Mesendoderm (in vitro differentiated cells): ENCODE measurements at regions not wholly inside any gene's neighbourhood (a gene's known extent, or its start where the extent isn't known, plus 50 kb on each side); places are given as distances from the start of the nearest gene placed in this dataset.

Experiments
- DNase-seq: peaks from one replicate; pipeline ENCODE4 v3.0.0; 2013
- H2AK5ac ChIP-seq: 2 replicates; pipeline ENCODE4 v1.6.1; 2013; ENCODE audit warnings: low read length, inconsistent platforms
- H2BK120ac ChIP-seq: 2 replicates; pipeline ENCODE4 v1.6.1; 2013; ENCODE audit warnings: low read depth, mild to moderate bottlenecking, low read length, moderate library complexity, mixed read lengths
- H2BK15ac ChIP-seq: replicated peaks from 2 replicates; pipeline ENCODE4 v1.6.1; 2013; ENCODE audit warnings: low read depth, mild to moderate bottlenecking, moderate library complexity
- H2BK5ac ChIP-seq: 2 replicates; pipeline ENCODE4 v1.6.1; 2013; ENCODE audit warnings: low read length, inconsistent platforms
- H3K18ac ChIP-seq: 2 replicates; pipeline ENCODE4 v1.6.1; 2013; ENCODE audit warnings: mild to moderate bottlenecking, low read length, mixed read lengths
- H3K23ac ChIP-seq: one replicate; pipeline ENCODE4 v1.6.1; 2013; ENCODE audit warnings: low read length
- H3K27ac ChIP-seq: 2 replicates; pipeline ENCODE4 v1.5.1; 2013; ENCODE audit warnings: low read depth, mild to moderate bottlenecking, inconsistent platforms, low read length, moderate library complexity
- H3K27me3 ChIP-seq: 2 replicates; pipeline ENCODE4 v1.6.1; 2013; ENCODE audit warnings: low read length, control low read depth, mild to moderate bottlenecking, inconsistent platforms; ENCODE audit not compliant: insufficient read depth, poor library complexity
- H3K36me3 ChIP-seq: 2 replicates; pipeline ENCODE4 v1.6.1; 2013; ENCODE audit warnings: low read length, inconsistent platforms; ENCODE audit not compliant: control insufficient read depth, insufficient read depth
- H3K4ac ChIP-seq: one replicate; pipeline ENCODE4 v1.6.1; 2013; ENCODE audit warnings: low read depth, mild to moderate bottlenecking, low read length, moderate library complexity
- H3K4me1 ChIP-seq: 2 replicates; pipeline ENCODE4 v1.6.1; 2013; ENCODE audit warnings: low read depth, low read length, inconsistent platforms; ENCODE audit not compliant: control insufficient read depth
- H3K4me2 ChIP-seq: 2 replicates; pipeline ENCODE4 v1.6.1; 2013; ENCODE audit warnings: low read length
- H3K4me3 ChIP-seq: 2 replicates; pipeline ENCODE4 v1.5.1; 2013; ENCODE audit warnings: mild to moderate bottlenecking, low read length
- H3K56ac ChIP-seq: one replicate; pipeline ENCODE4 v1.6.1; 2013; ENCODE audit warnings: low read length
- H3K79me1 ChIP-seq: 2 replicates; pipeline ENCODE4 v1.6.1; 2013; ENCODE audit warnings: low read length, inconsistent platforms
- H3K79me2 ChIP-seq: 2 replicates; pipeline ENCODE4 v1.6.1; 2013; ENCODE audit warnings: mild to moderate bottlenecking, low read length; ENCODE audit not compliant: control insufficient read depth, insufficient read depth
- H3K9ac ChIP-seq: 2 replicates; pipeline ENCODE4 v1.6.1; 2013; ENCODE audit warnings: low read length, inconsistent platforms
- H4K5ac ChIP-seq: one replicate; pipeline ENCODE4 v1.6.1; 2013; ENCODE audit warnings: low read length
- H4K8ac ChIP-seq: one replicate; pipeline ENCODE4 v1.6.1; 2013; ENCODE audit warnings: low read depth, mild to moderate bottlenecking, control low read depth, low read length, moderate library complexity
- WGBS: extraction: QIAGEN DNeasy Blood & Tissue Kit; methylation state at CpG from one replicate; pipeline ENCODE4 v1.1.7; 2013; ENCODE audit warnings: low lambda C conversion rate, missing lambda C conversion rate; ENCODE audit not compliant: insufficient coverage; ENCODE audit errors: extremely low coverage; 5-methylcytosine and 5-hydroxymethylcytosine counted together

DNA sequence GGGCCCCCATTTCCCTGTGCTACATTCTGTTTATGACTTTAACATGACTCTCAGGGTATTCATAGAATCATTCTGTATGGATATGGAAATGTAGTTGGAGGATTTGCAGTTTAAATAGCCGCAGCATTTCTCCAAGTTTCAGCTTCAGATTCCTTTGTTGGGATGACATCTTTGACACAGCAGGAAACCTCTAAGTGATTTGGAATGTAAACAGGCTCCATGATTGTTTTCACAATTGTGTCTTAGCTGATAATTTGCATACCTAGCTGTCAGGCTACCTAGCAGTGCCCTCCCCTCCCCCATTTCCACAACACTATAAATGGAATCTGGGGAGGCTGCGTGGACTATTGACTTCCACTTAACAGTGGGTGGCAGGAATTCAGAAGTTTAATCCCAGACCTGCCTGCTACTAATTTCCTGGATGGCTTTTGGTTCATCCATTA lies 290.2 kb downstream of the HLX start:
- Histone ChIP-seq H3K79me2 (no peaks in the 10 kb centered on the region), H3K36me3 (no peaks in the 10 kb centered on the region), H3K18ac (peak overlapping the region; percentile 68), H3K9ac (no peak overlapping the region), H2BK5ac (no peak overlapping the region), H2BK15ac (no peak overlapping the region), H3K56ac (no peak overlapping the region), H4K5ac (no peak overlapping the region), H3K4me3 (no peak overlapping the region), H3K4me1 (peaks cover 2% of the 10 kb centered on the region), H3K27me3 (no peaks in the 10 kb centered on the region), H3K27ac (peak overlapping the region; percentile 73), H3K4me2 (no peak overlapping the region), H4K8ac (no peak overlapping the region), H3K79me1 (no peaks in the 10 kb centered on the region), H2BK120ac (peak overlapping the region; percentile 88), H2AK5ac (no peak overlapping the region), H3K4ac (no peak overlapping the region), H3K23ac (no peak overlapping the region)
- DNase-seq = peak; percentile 97
- no CpG with 5 or more reads among the region's 2 CpGs for WGBS

DNA sequence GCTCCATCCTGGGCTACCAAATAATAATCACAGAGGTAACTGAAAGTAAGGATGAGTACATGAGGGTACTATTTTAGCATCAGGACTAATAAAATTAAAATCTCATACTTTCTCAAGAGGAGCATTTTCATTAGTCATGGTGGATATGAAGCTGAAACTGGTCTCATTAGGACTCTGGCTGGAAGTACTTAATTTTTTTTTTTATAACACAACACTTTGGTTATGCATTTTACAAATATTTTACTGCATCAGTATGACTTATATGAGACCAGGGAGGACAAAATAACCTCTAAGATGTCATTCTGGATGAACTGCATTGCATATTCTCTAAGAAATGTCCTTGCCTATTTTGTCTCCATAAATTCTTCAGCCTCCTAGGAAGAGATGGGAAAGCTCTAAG lies 290.9 kb downstream of the HLX start:
- Histone ChIP-seq H3K56ac (no peak overlapping the region), H4K8ac (no peak overlapping the region), H3K4ac (no peak overlapping the region), H2AK5ac (no peak overlapping the region), H3K36me3 (no peaks in the 10 kb centered on the region), H3K4me3 (no peak overlapping the region), H2BK15ac (no peak overlapping the region), H3K79me1 (no peaks in the 10 kb centered on the region), H3K4me1 (peaks cover 2% of the 10 kb centered on the region), H3K27ac (no peak overlapping the region), H3K23ac (no peak overlapping the region), H4K5ac (no peak overlapping the region), H3K27me3 (no peaks in the 10 kb centered on the region), H2BK5ac (no peak overlapping the region), H3K9ac (no peak overlapping the region), H3K18ac (no peak overlapping the region), H2BK120ac (no peak overlapping the region), H3K4me2 (no peak overlapping the region), H3K79me2 (no peaks in the 10 kb centered on the region)
- no peak for DNase-seq

DNA sequence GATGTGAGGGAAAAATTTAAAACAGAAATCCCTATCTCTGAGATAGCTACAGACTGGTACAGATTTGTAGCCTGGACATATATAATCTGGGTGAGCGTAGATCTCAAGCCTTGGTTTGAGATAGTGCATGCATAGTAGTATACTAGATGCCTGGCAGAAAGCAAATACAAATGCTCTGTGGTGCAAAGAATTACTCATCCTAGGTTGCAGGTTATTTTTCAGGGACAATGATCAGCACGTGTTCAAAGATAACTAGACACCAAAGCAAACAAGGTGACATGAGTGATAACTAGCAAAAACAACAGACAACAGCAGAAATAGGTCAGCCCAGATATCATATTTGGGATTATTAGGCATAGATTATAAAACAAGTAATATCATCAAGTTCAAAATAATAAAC lies 292.5 kb downstream of the HLX start:
- no peak overlapping the region for H3K23ac ChIP-seq

DNA sequence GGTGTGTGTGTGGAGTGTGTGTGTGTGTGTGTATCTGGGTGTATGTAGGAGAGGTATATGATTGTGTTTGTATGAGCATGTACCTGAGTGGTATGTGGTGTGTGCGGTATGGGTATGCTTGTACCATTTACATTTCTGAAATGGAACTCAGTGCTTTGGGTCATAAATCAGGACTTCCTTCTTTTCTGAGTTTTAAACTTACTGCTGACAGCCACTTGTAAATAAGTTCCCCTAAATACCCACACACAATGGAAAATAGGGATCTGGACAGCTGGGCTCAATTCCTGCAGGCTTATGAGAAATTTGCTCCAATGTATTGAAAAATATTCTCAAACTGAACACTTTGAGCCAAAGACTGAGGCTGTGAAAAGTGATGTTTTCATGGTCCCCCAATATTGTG lies 293.6 kb downstream of the HLX start:
- H3K4me2 ChIP-seq = no peak overlapping the region
- no peak overlapping the region for H2BK120ac ChIP-seq
- no peak overlapping the region for H3K4ac ChIP-seq
- no peaks in the 10 kb centered on the region for H3K79me1 ChIP-seq
- no peak overlapping the region for H3K56ac ChIP-seq
- H3K23ac ChIP-seq = no peak overlapping the region
- H3K36me3 ChIP-seq = no peaks in the 10 kb centered on the region
- H2BK5ac ChIP-seq = no peak overlapping the region
- H3K18ac ChIP-seq = no peak overlapping the region
- H3K4me3 ChIP-seq = no peak overlapping the region
- H3K79me2 ChIP-seq = no peaks in the 10 kb centered on the region
- no peak overlapping the region for H3K27ac ChIP-seq
- H2AK5ac ChIP-seq = no peak overlapping the region
- no peak overlapping the region for H2BK15ac ChIP-seq
- H4K5ac ChIP-seq = no peak overlapping the region
- peaks cover 2% of the 10 kb centered on the region for H3K4me1 ChIP-seq
- WGBS = no CpG with 5 or more reads among the region's 1 CpG
- no peak for DNase-seq
- H3K27me3 ChIP-seq = no peaks in the 10 kb centered on the region
- H4K8ac ChIP-seq = no peak overlapping the region
- H3K9ac ChIP-seq = no peak overlapping the region

More for the DNA sequence above, 292.5 kb downstream of the HLX start:
- Histone ChIP-seq H2AK5ac (no peak overlapping the region), H3K4me1 (peaks cover 2% of the 10 kb centered on the region), H3K4me3 (no peak overlapping the region), H3K36me3 (no peaks in the 10 kb centered on the region), H2BK5ac (no peak overlapping the region), H3K56ac (no peak overlapping the region), H3K4me2 (no peak overlapping the region), H3K79me1 (no peaks in the 10 kb centered on the region), H2BK120ac (no peak overlapping the region), H3K18ac (no peak overlapping the region), H3K27ac (no peak overlapping the region), H3K9ac (no peak overlapping the region), H2BK15ac (peak overlapping the region; percentile 99), H3K4ac (no peak overlapping the region), H4K8ac (no peak overlapping the region), H3K79me2 (no peaks in the 10 kb centered on the region), H4K5ac (no peak overlapping the region), H3K27me3 (no peaks in the 10 kb centered on the region)
- DNase-seq = no peak
- no CpG with 5 or more reads among the region's 2 CpGs for WGBS

DNA sequence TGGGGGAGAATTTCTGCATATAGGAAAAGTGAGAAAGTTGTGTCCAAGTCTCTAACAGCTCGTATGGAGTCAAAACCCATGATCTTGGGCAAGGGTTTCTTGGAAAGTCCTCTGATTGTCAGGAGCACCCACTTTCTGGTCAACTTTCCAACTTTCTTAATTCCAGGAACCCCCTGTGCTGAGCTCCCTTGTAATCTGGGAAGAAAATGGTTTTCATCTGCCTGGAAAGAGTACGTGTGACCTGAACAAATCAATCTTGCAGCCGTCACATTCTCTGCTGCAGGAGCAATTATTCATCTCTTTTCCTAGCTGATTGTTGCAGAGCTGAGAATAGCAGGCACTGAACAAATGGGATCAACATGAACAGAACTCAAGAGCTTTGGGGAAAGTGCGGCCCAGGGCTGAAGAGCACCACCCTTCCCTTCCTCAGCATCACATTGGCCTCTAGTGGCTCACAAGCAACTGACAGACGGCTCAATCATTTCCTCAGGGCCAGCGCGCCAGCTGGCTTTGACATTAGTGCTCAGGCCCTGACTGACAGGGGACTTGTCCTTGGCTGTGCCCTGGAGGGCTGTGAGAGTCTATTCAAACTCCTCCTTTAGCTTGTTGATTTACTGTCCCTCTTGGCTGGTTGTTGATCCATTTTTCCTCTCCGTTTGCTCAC lies 295.2 kb downstream of the HLX start:
- Histone ChIP-seq H4K5ac (no peak overlapping the region), H2BK5ac (no peak overlapping the region), H3K27ac (no peak overlapping the region), H3K4me3 (no peak overlapping the region), H3K36me3 (no peaks in the 10 kb centered on the region), H3K79me2 (no peaks in the 10 kb centered on the region), H2AK5ac (no peak overlapping the region), H3K56ac (no peak overlapping the region), H2BK15ac (no peak overlapping the region), H3K4ac (no peak overlapping the region), H3K4me1 (no peaks in the 10 kb centered on the region), H3K79me1 (no peaks in the 10 kb centered on the region), H3K27me3 (no peaks in the 10 kb centered on the region), H3K23ac (no peak overlapping the region), H2BK120ac (no peak overlapping the region), H4K8ac (no peak overlapping the region), H3K9ac (no peak overlapping the region), H3K18ac (peak overlapping the region; percentile 75), H3K4me2 (no peak overlapping the region)
- no CpG with 5 or more reads among the region's 8 CpGs for WGBS
- peak; percentile 81 for DNase-seq

DNA sequence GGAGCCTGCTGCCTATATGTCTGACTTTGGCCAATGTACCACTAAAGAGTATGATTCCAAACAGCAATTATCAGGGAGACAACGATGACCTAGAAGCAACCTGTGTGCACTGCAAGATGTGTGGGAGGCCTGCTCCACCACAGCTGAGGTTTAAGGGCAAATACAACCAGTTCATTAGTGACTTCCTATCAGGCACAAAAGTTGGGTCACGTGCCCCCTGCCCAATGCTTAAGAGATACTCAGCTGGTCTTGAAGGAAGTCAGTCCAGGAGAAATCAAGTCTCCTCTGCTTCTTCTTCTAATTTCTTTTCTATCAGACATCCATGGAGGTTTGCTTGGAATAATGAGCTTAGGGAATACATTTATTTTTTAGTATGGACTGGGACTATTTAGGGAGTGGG lies 296.0 kb downstream of the HLX start:
- Histone ChIP-seq H3K18ac (no peak overlapping the region), H2BK120ac (no peak overlapping the region), H3K56ac (no peak overlapping the region), H4K8ac (no peak overlapping the region), H3K4ac (no peak overlapping the region), H4K5ac (no peak overlapping the region), H2AK5ac (no peak overlapping the region), H3K36me3 (no peaks in the 10 kb centered on the region), H3K9ac (no peak overlapping the region), H2BK15ac (no peak overlapping the region), H3K4me2 (no peak overlapping the region), H3K79me1 (no peaks in the 10 kb centered on the region), H3K79me2 (no peaks in the 10 kb centered on the region), H3K23ac (no peak overlapping the region), H3K4me1 (no peaks in the 10 kb centered on the region), H3K27ac (no peak overlapping the region), H3K4me3 (no peak overlapping the region), H3K27me3 (no peaks in the 10 kb centered on the region), H2BK5ac (no peak overlapping the region)
- no peak for DNase-seq
- no CpG with 5 or more reads among the region's 2 CpGs for WGBS
